ENCODE measurements at regions not wholly inside any gene's neighbourhood (a gene's known extent, or its start where the extent isn't known, plus 50 kb on each side); places are given as distances from the start of the nearest gene placed in this dataset.

DNA sequence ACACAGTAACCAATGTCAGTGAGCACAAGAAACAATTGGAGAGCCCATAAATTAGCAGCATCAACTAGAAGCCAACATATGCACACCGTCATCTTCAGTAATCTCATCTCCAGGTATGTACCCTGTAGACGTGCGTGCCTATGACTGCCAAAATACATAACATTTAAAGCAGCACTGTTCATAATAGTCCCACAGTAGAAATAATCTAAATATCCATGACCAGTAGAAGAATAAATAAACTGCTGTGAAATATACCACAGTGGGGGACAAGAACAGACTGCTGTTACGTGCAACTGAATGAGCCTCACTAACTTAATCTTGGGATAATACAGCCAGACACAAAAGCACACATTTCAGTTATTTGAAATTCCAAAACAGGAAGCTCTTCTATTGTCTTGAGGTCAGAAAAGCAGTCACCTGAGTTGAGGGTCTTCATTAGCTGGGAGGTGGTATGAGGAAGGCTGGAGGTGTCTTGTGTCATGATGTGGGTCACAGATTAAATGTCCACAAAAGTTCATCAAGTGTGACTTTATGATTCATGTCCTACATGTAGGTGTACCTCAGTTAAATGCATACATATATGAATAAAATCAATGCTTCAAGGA, 454.2 kb upstream of the AKR1E2 start:
- Histone ChIP-seq H3K9ac (ENCODE audit: low read depth, low read length) (peak overlapping the region; percentile 41), H3K9me3 (replicated peaks; ENCODE audit: low read length) (no peaks in the 10 kb centered on the region), H3K36me3 (ENCODE audit: insufficient read depth, low read length) (no peaks in the 10 kb centered on the region), H3K4me1 (ENCODE audit: control insufficient read depth, insufficient read depth, low read length) (peaks cover 14% of the 10 kb centered on the region), H3K27me3 (ENCODE audit: control insufficient read depth, insufficient read depth, low read length) (no peaks in the 10 kb centered on the region), H3K4me2 (ENCODE audit: low read length) (no peak overlapping the region), H3K4me3 (ENCODE audit: low read length) (no peak overlapping the region)

DNA sequence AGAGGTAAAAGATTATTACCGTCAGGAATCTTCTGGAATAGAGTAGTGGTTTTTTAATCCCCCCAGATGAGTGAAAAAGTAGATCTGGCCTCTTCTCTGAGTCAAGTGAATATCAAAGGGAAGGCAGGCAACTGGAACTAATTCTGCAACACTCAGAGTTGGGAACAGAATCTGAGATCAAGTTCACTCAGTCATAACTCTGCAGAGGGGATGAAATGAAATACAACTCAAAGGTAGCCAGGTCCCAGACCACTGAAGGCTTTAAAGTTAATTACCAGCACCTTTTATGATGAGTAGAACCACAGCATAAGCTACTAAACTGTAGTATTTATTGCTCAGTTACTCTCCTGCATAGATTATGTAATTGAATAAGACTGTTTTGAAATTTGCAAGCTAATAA, 455.6 kb upstream of the AKR1E2 start:
- Histone ChIP-seq H3K4me3 (ENCODE audit: low read length) (no peak overlapping the region), H3K4me2 (ENCODE audit: low read length) (no peak overlapping the region), H3K9me3 (replicated peaks; ENCODE audit: low read length) (no peaks in the 10 kb centered on the region), H3K27me3 (ENCODE audit: control insufficient read depth, insufficient read depth, low read length) (no peaks in the 10 kb centered on the region), H3K36me3 (ENCODE audit: insufficient read depth, low read length) (no peaks in the 10 kb centered on the region), H3K4me1 (ENCODE audit: control insufficient read depth, insufficient read depth, low read length) (peaks cover 14% of the 10 kb centered on the region), H3K9ac (ENCODE audit: low read depth, low read length) (no peak overlapping the region)

DNA sequence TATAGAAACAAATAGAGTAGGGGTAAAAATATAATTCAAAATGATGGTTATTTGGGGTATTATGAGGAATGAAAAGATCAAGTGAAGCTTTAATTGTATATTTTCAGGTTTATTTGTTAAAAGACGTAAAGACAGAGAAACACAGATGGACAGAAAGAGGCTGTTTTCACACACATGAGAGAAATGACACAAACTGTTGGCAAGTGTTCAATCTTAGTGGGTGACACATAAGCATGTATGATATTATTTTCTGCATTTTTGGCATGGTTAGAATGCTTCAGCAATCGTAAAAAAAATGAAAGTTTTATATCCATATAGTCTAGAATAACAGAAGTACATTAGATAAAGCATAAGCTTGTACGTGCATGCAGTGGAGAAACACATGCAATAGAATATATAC, 464.4 kb upstream of the AKR1E2 start:
- no peak overlapping the region for H3K4me2 ChIP-seq (ENCODE audit: low read length)
- no peaks in the 10 kb centered on the region for H3K4me1 ChIP-seq (ENCODE audit: control insufficient read depth, insufficient read depth, low read length)
- no peaks in the 10 kb centered on the region for H3K36me3 ChIP-seq (ENCODE audit: insufficient read depth, low read length)
- H3K9me3 ChIP-seq (replicated peaks; ENCODE audit: low read length), result no peaks in the 10 kb centered on the region
- no peak overlapping the region for H3K9ac ChIP-seq (ENCODE audit: low read depth, low read length)
- no peak overlapping the region for H3K4me3 ChIP-seq (ENCODE audit: low read length)
- no peaks in the 10 kb centered on the region for H3K27me3 ChIP-seq (ENCODE audit: control insufficient read depth, insufficient read depth, low read length)

DNA sequence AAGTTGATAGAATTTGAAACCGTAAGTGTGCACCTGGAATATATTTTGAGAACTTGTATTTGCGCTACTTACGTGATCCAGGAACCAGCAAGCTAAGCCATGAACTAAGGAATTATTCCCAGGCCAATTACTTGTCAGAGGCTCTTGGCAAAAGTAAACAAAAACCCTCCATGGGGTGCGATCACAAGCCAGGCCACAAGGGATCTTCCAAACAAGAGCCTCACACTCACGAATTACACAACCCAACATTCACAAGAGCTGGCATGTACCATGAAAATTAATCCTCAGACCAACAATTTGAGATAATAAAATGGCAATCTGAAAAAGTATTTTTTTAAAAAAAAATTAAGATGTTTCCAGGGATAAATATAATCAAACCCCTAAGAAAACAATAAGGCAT, 467.0 kb upstream of the AKR1E2 start:
- no peak overlapping the region for H3K9ac ChIP-seq (ENCODE audit: low read depth, low read length)
- H3K9me3 ChIP-seq (replicated peaks; ENCODE audit: low read length), result no peaks in the 10 kb centered on the region
- H3K4me1 ChIP-seq (ENCODE audit: control insufficient read depth, insufficient read depth, low read length), result peaks cover 9% of the 10 kb centered on the region
- H3K4me3 ChIP-seq (ENCODE audit: low read length), result no peak overlapping the region
- H3K4me2 ChIP-seq (ENCODE audit: low read length), result no peak overlapping the region
- no peaks in the 10 kb centered on the region for H3K27me3 ChIP-seq (ENCODE audit: control insufficient read depth, insufficient read depth, low read length)
- no peaks in the 10 kb centered on the region for H3K36me3 ChIP-seq (ENCODE audit: insufficient read depth, low read length)

DNA sequence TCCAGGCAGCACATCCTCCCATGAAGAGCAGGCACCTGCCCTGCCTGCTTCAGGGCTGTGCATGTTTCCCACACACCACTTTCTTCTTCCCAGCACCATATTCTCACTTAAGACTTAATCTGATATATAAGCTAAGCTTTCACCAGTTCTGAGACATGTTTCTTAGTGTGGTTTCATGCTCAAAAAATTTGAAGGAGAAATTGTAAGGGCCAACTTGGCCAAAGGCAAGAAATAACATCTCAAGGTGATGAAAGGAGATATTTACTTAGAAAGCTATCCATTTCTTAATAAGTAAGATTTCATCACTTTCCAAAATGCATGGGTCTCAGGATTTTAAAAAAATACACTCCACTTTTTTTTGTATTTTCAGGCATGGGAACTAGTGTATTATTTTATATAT, 468.1 kb upstream of the AKR1E2 start:
- Histone ChIP-seq H3K4me3 (ENCODE audit: low read length) (no peak overlapping the region), H3K4me1 (ENCODE audit: control insufficient read depth, insufficient read depth, low read length) (peaks cover 20% of the 10 kb centered on the region), H3K27me3 (ENCODE audit: control insufficient read depth, insufficient read depth, low read length) (no peaks in the 10 kb centered on the region), H3K36me3 (ENCODE audit: insufficient read depth, low read length) (no peaks in the 10 kb centered on the region), H3K9ac (ENCODE audit: low read depth, low read length) (no peak overlapping the region), H3K4me2 (ENCODE audit: low read length) (no peak overlapping the region), H3K9me3 (replicated peaks; ENCODE audit: low read length) (no peaks in the 10 kb centered on the region)

DNA sequence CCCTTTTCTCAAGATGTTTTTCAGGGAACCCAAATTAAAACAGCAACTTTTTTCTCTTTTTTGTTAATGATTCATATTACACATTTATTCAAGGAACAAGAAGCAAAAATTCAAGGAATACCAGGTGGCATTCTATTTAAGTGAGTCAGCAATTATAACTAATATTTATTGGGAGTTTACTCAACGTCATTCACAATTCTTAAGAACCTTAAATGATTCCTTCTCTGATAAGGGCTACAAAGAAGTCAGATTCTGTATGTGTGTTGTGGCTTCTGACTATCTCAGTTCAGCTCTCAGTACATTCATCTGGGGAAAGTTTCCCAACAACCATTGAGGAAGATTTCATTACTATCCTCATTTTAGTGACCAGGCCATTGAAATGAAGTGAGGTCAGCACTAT, 470.7 kb upstream of the AKR1E2 start:
- Histone ChIP-seq H3K27me3 (ENCODE audit: control insufficient read depth, insufficient read depth, low read length) (no peaks in the 10 kb centered on the region), H3K4me1 (ENCODE audit: control insufficient read depth, insufficient read depth, low read length) (peaks cover 24% of the 10 kb centered on the region), H3K9ac (ENCODE audit: low read depth, low read length) (no peak overlapping the region), H3K4me3 (ENCODE audit: low read length) (no peak overlapping the region), H3K9me3 (replicated peaks; ENCODE audit: low read length) (no peaks in the 10 kb centered on the region), H3K4me2 (ENCODE audit: low read length) (no peak overlapping the region), H3K36me3 (ENCODE audit: insufficient read depth, low read length) (no peaks in the 10 kb centered on the region)

DNA sequence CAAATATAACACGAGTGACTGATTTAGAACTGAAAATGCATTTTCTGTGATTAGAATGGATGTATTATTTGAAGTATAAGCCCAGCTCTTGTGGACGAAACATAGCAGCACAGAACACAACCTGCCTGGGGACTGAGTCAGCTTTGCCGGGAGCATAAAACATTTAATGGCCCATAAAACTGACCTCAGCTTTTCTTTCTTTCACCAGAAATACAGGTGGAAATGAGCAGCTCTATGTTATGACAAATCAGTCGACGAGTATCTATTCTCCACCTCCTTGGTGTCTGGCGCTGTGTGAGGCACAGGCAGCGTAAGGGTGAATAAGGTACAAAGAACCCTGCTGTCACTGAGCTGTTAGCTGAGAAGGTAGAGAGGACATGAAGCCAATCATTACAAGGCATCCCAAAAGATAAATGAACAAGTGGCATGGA, 471.6 kb upstream of the AKR1E2 start:
- peaks cover 24% of the 10 kb centered on the region for H3K4me1 ChIP-seq (ENCODE audit: control insufficient read depth, insufficient read depth, low read length)
- peak overlapping the region; percentile 54 for H3K9ac ChIP-seq (ENCODE audit: low read depth, low read length)
- no peaks in the 10 kb centered on the region for H3K9me3 ChIP-seq (replicated peaks; ENCODE audit: low read length)
- H3K4me3 ChIP-seq (ENCODE audit: low read length), result no peak overlapping the region
- no peaks in the 10 kb centered on the region for H3K36me3 ChIP-seq (ENCODE audit: insufficient read depth, low read length)
- no peaks in the 10 kb centered on the region for H3K27me3 ChIP-seq (ENCODE audit: control insufficient read depth, insufficient read depth, low read length)
- H3K4me2 ChIP-seq (ENCODE audit: low read length), result peak overlapping the region; percentile 52

DNA sequence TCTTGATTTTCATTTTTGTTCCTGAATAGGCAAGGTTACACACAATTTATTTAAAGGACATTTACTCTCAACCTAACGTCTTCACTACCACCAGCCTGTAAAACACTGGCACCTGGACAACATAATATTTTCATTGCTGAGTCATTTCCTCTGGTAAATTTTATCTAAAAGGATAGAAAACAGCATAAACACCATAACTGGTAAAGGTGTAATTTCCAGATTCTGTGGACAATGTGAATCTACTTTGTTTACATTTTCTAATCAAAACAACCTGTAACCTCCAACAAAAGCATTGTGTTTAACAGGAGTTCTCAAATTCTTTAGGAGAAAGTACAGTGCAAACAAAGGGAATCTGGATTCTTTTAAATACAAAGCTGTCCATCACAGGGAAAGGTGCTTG, 472.0 kb upstream of the AKR1E2 start:
- H3K9me3 ChIP-seq (replicated peaks; ENCODE audit: low read length), result no peaks in the 10 kb centered on the region
- peak overlapping the region; percentile 52 for H3K4me2 ChIP-seq (ENCODE audit: low read length)
- H3K27me3 ChIP-seq (ENCODE audit: control insufficient read depth, insufficient read depth, low read length), result no peaks in the 10 kb centered on the region
- peak overlapping the region; percentile 54 for H3K9ac ChIP-seq (ENCODE audit: low read depth, low read length)
- no peaks in the 10 kb centered on the region for H3K36me3 ChIP-seq (ENCODE audit: insufficient read depth, low read length)
- no peak overlapping the region for H3K4me3 ChIP-seq (ENCODE audit: low read length)
- H3K4me1 ChIP-seq (ENCODE audit: control insufficient read depth, insufficient read depth, low read length), result peaks cover 24% of the 10 kb centered on the region

DNA sequence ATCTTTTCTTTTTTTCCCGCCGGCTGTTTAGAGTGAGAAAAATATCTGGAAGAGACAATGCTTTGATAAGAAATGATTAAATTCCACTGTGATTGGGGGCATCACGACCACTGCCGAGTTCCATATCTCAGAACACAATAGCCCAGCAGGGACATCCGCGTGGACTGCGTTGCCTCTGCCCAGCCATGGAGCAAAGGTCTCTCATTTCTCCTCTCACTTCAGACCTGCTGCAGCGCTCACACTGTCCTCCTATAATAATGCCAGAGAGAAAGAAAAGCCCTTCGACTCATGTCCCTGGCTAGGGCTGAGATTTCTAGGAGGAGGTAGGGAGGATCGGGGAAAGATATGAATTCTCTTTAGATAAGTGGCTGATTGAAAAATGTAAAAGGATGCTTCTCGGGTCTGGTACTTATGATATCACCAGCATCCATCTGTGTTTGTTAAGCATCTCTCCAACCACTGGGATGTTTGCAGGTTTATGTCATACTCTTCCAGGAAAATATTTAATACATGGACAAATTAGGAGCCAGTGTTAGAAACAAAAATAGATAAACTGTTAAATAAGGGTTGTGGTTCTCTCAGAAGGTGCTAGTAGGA, 472.9 kb upstream of the AKR1E2 start:
- Histone ChIP-seq H3K4me1 (ENCODE audit: control insufficient read depth, insufficient read depth, low read length) (peaks cover 24% of the 10 kb centered on the region), H3K36me3 (ENCODE audit: insufficient read depth, low read length) (no peaks in the 10 kb centered on the region), H3K4me2 (ENCODE audit: low read length) (no peak overlapping the region), H3K27me3 (ENCODE audit: control insufficient read depth, insufficient read depth, low read length) (no peaks in the 10 kb centered on the region), H3K9ac (ENCODE audit: low read depth, low read length) (peak overlapping the region; percentile 22), H3K9me3 (replicated peaks; ENCODE audit: low read length) (no peaks in the 10 kb centered on the region), H3K4me3 (ENCODE audit: low read length) (no peak overlapping the region)

DNA sequence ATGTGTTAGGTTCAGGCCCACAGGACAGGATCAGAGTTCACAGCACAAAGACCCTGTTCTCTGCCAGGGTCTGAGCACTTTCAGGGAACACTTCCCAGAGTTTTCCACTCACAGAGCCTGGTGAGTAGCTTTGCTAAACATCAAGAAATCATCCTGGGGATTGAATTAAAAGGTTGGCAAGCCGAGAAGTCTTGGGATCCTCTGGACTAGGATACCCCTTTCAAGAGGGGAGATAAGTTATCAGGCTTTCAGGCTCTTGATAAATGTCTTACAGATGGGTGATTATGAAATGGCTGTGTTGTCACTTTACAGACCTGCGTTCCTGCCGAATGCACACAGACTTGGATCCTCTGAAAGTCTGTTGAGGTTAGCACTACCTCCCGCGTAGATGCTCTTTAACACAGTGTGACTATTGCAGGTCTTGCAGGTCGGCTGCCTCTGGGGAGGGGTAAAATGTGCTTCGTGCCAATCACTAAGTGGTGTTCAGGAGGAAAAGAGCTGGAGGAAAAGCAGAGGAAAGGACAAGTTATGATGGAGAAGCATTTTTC, 473.5 kb upstream of the AKR1E2 start:
- no peak overlapping the region for H3K9ac ChIP-seq (ENCODE audit: low read depth, low read length)
- no peaks in the 10 kb centered on the region for H3K9me3 ChIP-seq (replicated peaks; ENCODE audit: low read length)
- H3K36me3 ChIP-seq (ENCODE audit: insufficient read depth, low read length), result no peaks in the 10 kb centered on the region
- H3K4me1 ChIP-seq (ENCODE audit: control insufficient read depth, insufficient read depth, low read length), result peaks cover 24% of the 10 kb centered on the region
- H3K4me2 ChIP-seq (ENCODE audit: low read length), result no peak overlapping the region
- no peaks in the 10 kb centered on the region for H3K27me3 ChIP-seq (ENCODE audit: control insufficient read depth, insufficient read depth, low read length)
- no peak overlapping the region for H3K4me3 ChIP-seq (ENCODE audit: low read length)

DNA sequence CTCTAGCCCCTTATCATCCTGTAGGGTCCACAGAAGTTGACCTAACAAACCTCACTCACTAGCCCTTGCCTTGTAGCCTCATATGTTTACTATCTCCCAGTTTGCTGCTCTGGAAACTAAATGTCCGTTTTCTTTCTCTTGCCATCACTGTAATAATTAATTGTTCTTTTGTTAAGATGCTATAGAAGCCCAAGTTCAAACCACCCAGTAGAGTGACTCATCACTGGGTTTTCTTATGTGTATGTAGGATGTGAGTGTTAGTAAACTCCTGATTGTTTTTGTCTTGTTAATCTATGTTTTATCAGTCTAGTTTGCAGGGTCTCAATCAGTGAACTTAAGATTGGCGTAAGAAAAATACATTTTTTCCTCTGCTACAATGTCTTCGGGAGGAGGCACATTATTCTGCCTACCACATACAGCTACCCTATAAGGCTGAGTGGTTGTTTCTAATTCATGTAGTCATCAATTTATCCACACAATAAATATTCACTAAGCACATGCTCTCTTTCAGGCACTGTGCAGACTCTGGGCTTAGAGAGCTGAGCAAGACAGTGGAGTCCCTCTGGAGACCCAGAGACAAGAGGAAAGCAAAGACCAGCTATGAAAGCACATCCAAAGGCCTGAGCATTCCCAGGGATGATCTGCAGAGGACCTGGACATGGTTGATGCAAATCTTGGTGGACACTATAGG, 474.1 kb upstream of the AKR1E2 start:
- H3K4me3 ChIP-seq (ENCODE audit: low read length), result no peak overlapping the region
- H3K9ac ChIP-seq (ENCODE audit: low read depth, low read length), result no peak overlapping the region
- H3K9me3 ChIP-seq (replicated peaks; ENCODE audit: low read length), result no peaks in the 10 kb centered on the region
- H3K27me3 ChIP-seq (ENCODE audit: control insufficient read depth, insufficient read depth, low read length), result no peaks in the 10 kb centered on the region
- H3K36me3 ChIP-seq (ENCODE audit: insufficient read depth, low read length), result no peaks in the 10 kb centered on the region
- H3K4me2 ChIP-seq (ENCODE audit: low read length), result no peak overlapping the region
- H3K4me1 ChIP-seq (ENCODE audit: control insufficient read depth, insufficient read depth, low read length), result peaks cover 24% of the 10 kb centered on the region

All from skeletal muscle satellite cell (primary cell).